ENCODE measurements at regions not wholly inside any gene's neighbourhood (a gene's known extent, or its start where the extent isn't known, plus 50 kb on each side); places are given as distances from the start of the nearest gene placed in this dataset.

- DNase-seq, result no peak
Observed at GRCh38 chr16:49075709-49076108, 205.9 kb downstream of the CBLN1 start.

GRCh38 chr16:49068224-49068623 is 213.4 kb downstream of the CBLN1 start:
- no peak for DNase-seq

- no peak for DNase-seq
Observed at GRCh38 chr16:49067776-49068175, 213.9 kb downstream of the CBLN1 start.

GRCh38 chr16:49061137-49061714 is 220.4 kb downstream of the CBLN1 start:
- no peak for DNase-seq

GRCh38 chr16:49060728-49061127 is 220.9 kb downstream of the CBLN1 start:
- DNase-seq, result no peak

- DNase-seq, result no peak
Observed at GRCh38 chr16:49058382-49058781, 223.3 kb downstream of the CBLN1 start.

GRCh38 chr16:49057936-49058335 is 223.7 kb downstream of the CBLN1 start:
- DNase-seq, result no peak

GRCh38 chr16:49057391-49057790 is 224.2 kb downstream of the CBLN1 start:
- no peak for DNase-seq

GRCh38 chr16:49056546-49056945 is 225.1 kb downstream of the CBLN1 start:
- DNase-seq, result no peak

- DNase-seq, result no peak
Observed at GRCh38 chr16:49055824-49056545, 225.7 kb downstream of the CBLN1 start.

GRCh38 chr16:49055291-49055690 is 226.3 kb downstream of the CBLN1 start:
- DNase-seq, result no peak

GRCh38 chr16:49054606-49055005 is 227.0 kb downstream of the CBLN1 start:
- DNase-seq, result no peak

GRCh38 chr16:49052846-49053245 is 228.8 kb downstream of the CBLN1 start:
- no peak for DNase-seq

- DNase-seq, result no peak
Observed at GRCh38 chr16:49051576-49051975, 230.1 kb downstream of the CBLN1 start.

- no peak for DNase-seq
Observed at GRCh38 chr16:49050607-49051006, 231.0 kb downstream of the CBLN1 start.

GRCh38 chr16:49049644-49050043 is 232.0 kb downstream of the CBLN1 start:
- no peak for DNase-seq

- no peak for DNase-seq
Observed at GRCh38 chr16:49049191-49049590, 232.4 kb downstream of the CBLN1 start.

- no peak for DNase-seq
Observed at GRCh38 chr16:49048557-49048956, 233.1 kb downstream of the CBLN1 start.

- no peak for DNase-seq
Observed at GRCh38 chr16:49036126-49036525, 245.5 kb downstream of the CBLN1 start.

- no peak for DNase-seq
Observed at GRCh38 chr16:49027420-49027819, 254.2 kb downstream of the CBLN1 start.

GRCh38 chr16:49026566-49027181 is 255.0 kb downstream of the CBLN1 start:
- no peak for DNase-seq

- no peak for DNase-seq
Observed at GRCh38 chr16:49024896-49025295, 256.7 kb downstream of the CBLN1 start.

- no peak for DNase-seq
Observed at GRCh38 chr16:49024016-49024415, 257.6 kb downstream of the CBLN1 start.

GRCh38 chr16:49023050-49023449 is 258.6 kb downstream of the CBLN1 start:
- DNase-seq, result no peak
